Cardiac muscle cell (in vitro differentiated cells and primary cell): ENCODE measurements at regions not wholly inside any gene's neighbourhood (a gene's known extent, or its start where the extent isn't known, plus 50 kb on each side); places are given as distances from the start of the nearest gene placed in this dataset.

ENCODE experiments used
- DNase-seq, 2 donors: peaks; one replicate each; pipeline versions ENCODE4 v3.0.0 to v3.0.0-alpha.2; 2010 to 2017; ENCODE audit warnings: low read depth in 1 of 2, low spot score in 1 of 2
- H3K27ac ChIP-seq: fragments of 200-600 bp; sonication (generic); 2 replicates; pipeline ENCODE4 v1.5.1; 2016
- H3K27me3 ChIP-seq: fragments of 200-600 bp; sonication (generic); 2 replicates; pipeline ENCODE4 v1.6.0; 2016; ENCODE audit warnings: control low read depth
- H3K36me3 ChIP-seq: fragments of 200-600 bp; sonication (generic); 2 replicates; pipeline ENCODE4 v1.5.1; 2016; ENCODE audit warnings: control low read depth
- H3K4me1 ChIP-seq: fragments of 200-600 bp; sonication (generic); 2 replicates; pipeline ENCODE4 v1.8.1; 2017; ENCODE audit warnings: low read depth, mild to moderate bottlenecking, mixed run types
- H3K4me3 ChIP-seq: fragments of 200-600 bp; sonication (generic); 2 replicates; pipeline ENCODE4 v1.5.1; 2016; ENCODE audit warnings: mild to moderate bottlenecking
- H3K9me3 ChIP-seq: fragments of 200-600 bp; sonication (generic); 2 replicates; pipeline ENCODE4 v1.5.1; 2017; ENCODE audit warnings: low read depth, mild to moderate bottlenecking, control low read depth
- CTCF ChIP-seq: IDR thresholded peaks from 2 replicates; pipeline ENCODE4 v1.5.1; 2012; ENCODE audit warnings: low read depth, mild to moderate bottlenecking, low read length

DNA sequence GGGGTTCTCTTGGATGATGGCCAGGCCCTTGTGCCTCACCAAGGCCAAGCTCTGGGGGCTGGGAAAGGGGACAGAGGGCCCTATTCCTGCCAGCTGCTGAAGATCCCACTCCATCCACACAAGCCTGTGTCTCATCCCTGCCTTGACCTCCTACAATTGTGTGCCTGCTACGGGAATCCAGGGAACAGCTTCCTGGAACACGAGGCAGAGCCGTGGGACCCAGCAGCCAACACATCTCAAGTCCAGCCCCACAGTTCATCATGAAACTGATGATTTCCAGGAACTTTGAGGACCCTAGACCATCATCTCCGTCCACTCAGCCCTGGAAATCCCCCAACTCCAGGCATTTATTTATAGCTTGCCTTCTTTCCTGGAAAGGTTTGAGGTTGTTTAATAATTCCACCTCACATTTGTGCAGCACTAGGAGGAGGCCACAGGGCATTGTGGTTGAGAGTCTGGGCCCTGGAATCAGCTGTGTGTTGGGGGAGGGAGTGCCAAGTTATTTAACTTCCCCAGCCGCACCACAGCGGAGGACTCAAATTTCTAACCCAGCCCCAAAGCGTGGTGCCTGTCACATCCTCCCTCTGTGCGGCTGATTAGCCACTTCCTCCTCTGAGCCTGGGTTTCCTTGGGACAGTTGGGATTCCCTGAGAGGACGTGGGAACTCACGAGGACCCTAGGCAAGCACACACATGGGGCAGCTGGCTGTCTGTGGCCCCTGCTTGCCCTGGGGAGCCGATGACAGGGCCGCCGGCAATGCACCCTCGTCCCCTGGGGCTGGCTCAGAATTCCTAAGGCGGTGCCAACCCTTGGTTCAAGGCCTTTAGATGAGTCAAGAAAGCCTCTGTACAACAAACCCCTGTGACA, 58.2 kb upstream of the GGTA1 start:
- TF ChIP-seq CTCF, result no peak
- peak overlapping the region; percentile 79 for H3K27ac ChIP-seq
- peaks cover 17% of the 10 kb centered on the region for H3K4me1 ChIP-seq
- no peaks in the 10 kb centered on the region for H3K9me3 ChIP-seq
- no peaks in the 10 kb centered on the region for H3K27me3 ChIP-seq
- DNase-seq, result peak; percentile 66 to 88
- no peaks in the 10 kb centered on the region for H3K36me3 ChIP-seq
- H3K4me3 ChIP-seq, result no peak overlapping the region

DNA sequence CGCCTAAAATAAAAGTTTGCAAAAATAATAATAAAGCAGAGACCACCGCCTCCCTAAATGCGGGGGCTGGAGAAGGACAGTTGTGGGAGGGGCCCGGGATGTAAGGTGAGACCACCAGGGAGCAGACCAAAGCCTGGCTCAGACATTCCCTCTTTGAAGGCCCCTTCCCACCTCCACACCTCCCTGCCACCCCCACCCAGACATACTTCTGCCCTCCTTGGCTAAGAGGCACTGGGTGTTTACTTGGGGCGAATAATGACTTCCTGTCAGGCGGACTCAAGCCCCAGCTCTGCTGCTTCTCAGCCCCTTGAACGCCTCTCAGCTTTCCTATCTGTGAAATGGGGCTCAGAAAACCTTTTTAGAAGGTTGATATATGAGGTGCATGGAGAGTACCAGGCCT, 58.8 kb upstream of the GGTA1 start:
- H3K27ac ChIP-seq, result peak overlapping the region; percentile 79
- H3K4me3 ChIP-seq, result no peak overlapping the region
- H3K4me1 ChIP-seq, result peaks cover 17% of the 10 kb centered on the region
- no peak for TF ChIP-seq CTCF
- H3K9me3 ChIP-seq, result no peaks in the 10 kb centered on the region
- H3K36me3 ChIP-seq, result no peaks in the 10 kb centered on the region
- H3K27me3 ChIP-seq, result no peaks in the 10 kb centered on the region
- no peak for DNase-seq

- Histone ChIP-seq H3K9me3 (no peaks in the 10 kb centered on the region), H3K4me1 (peaks cover 17% of the 10 kb centered on the region), H3K27ac (no peak overlapping the region), H3K27me3 (no peaks in the 10 kb centered on the region), H3K4me3 (no peak overlapping the region), H3K36me3 (no peaks in the 10 kb centered on the region)
- peak in 1 of 2 donors; percentile 41 for DNase-seq
- no peak for TF ChIP-seq CTCF
Observed at GRCh38 chr9:121559183-121559582, 59.5 kb upstream of the GGTA1 start.

GRCh38 chr9:121560921-121561320, 61.3 kb upstream of the GGTA1 start:
- H3K36me3 ChIP-seq, result no peaks in the 10 kb centered on the region
- no peak for TF ChIP-seq CTCF
- H3K27ac ChIP-seq, result no peak overlapping the region
- DNase-seq, result no peak
- H3K4me1 ChIP-seq, result peaks cover 13% of the 10 kb centered on the region
- H3K27me3 ChIP-seq, result no peaks in the 10 kb centered on the region
- no peak overlapping the region for H3K4me3 ChIP-seq
- H3K9me3 ChIP-seq, result no peaks in the 10 kb centered on the region

- no peaks in the 10 kb centered on the region for H3K36me3 ChIP-seq
- no peak for DNase-seq
- H3K27ac ChIP-seq, result no peak overlapping the region
- no peaks in the 10 kb centered on the region for H3K27me3 ChIP-seq
- no peak overlapping the region for H3K4me3 ChIP-seq
- no peaks in the 10 kb centered on the region for H3K9me3 ChIP-seq
- no peak for TF ChIP-seq CTCF
- peaks cover 13% of the 10 kb centered on the region for H3K4me1 ChIP-seq
Observed at GRCh38 chr9:121561385-121562222, 62.0 kb upstream of the GGTA1 start.
